ENCODE measurements at regions not wholly inside any gene's neighbourhood (a gene's known extent, or its start where the extent isn't known, plus 50 kb on each side); places are given as distances from the start of the nearest gene placed in this dataset.

GRCh38 chr12:127041985-127042625, 1224.9 kb upstream of the TMEM132C start (continued):
- TF ChIP-seq E2F4 (IDR thresholded peaks at IDR 0.05; ENCODE audit: low read depth, low read length), result no peak
- no peak for TF ChIP-seq KDM1A (IDR thresholded peaks at IDR 0.05; ENCODE audit: borderline replicate concordance)
- TF ChIP-seq IKZF1 (conservative IDR thresholded peaks at IDR 0.05), result peak; percentile 91
- TF ChIP-seq GATAD2B (conservative IDR thresholded peaks at IDR 0.05; ENCODE audit: low read depth), result 0 out of 2 replicates have a peak, but pooled peaks have one; percentile 31
- TF ChIP-seq JUNB (IDR thresholded peaks at IDR 0.05), result peak; percentile 94
- peak; percentile 77 for TF ChIP-seq ZSCAN29 (IDR thresholded peaks at IDR 0.05)
- TF ChIP-seq ZNF274 (IDR thresholded peaks at IDR 0.05; ENCODE audit: insufficient read depth, insufficient read length), result no peak
- peak; percentile 85; the same call in 1 of the 2 replicates for TF ChIP-seq ZBED1 (IDR thresholded peaks at IDR 0.05; ENCODE audit: borderline replicate concordance)
- TF ChIP-seq HCFC1 (IDR thresholded peaks at IDR 0.05; ENCODE audit: low read length), result no peak
- TF ChIP-seq IKZF2 (IDR thresholded peaks at IDR 0.05), result peak; percentile 90 to 92
- peak; percentile 88 for TF ChIP-seq PML (IDR thresholded peaks at IDR 0.05; ENCODE audit: low read length)
- no peak for TF ChIP-seq BCLAF1 (IDR thresholded peaks at IDR 0.05)
- peak; percentile 89 for TF ChIP-seq MTA2 (IDR thresholded peaks at IDR 0.05; ENCODE audit: low read depth)
- TF ChIP-seq TBL1XR1 (IDR thresholded peaks at IDR 0.05; ENCODE audit: low read depth, low read length), result peak; percentile 99
- no peak for TF ChIP-seq CBFB (IDR thresholded peaks at IDR 0.05; ENCODE audit: low read depth)
- TF ChIP-seq DPF2 (IDR thresholded peaks at IDR 0.05), result peak; percentile 89; the same call in 1 of the 2 replicates
- TF ChIP-seq MTA3 (IDR thresholded peaks at IDR 0.05; ENCODE audit: borderline replicate concordance, low read length), result peak; percentile 98
- TF ChIP-seq PKNOX1 (IDR thresholded peaks at IDR 0.05), result peak; percentile 85
- no peak; the same call in 2 of the 3 replicates for TF ChIP-seq POU2F2 (IDR thresholded peaks at IDR 0.05; ENCODE audit: borderline replicate concordance, low read depth, low read length)
- TF ChIP-seq MEF2A (IDR thresholded peaks at IDR 0.05; ENCODE audit: insufficient read depth, low read depth, low read length), result peak; percentile 100
- no peak for TF ChIP-seq ZNF24 (IDR thresholded peaks at IDR 0.05)
- TF ChIP-seq NR2C2 (IDR thresholded peaks at IDR 0.05; ENCODE audit: borderline replicate concordance, control insufficient read depth, insufficient read length, low read depth), result no peak
- TF ChIP-seq E4F1 (IDR thresholded peaks at IDR 0.05; ENCODE audit: borderline replicate concordance, partially characterized antibody), result no peak
- TF ChIP-seq, protein P1, sequence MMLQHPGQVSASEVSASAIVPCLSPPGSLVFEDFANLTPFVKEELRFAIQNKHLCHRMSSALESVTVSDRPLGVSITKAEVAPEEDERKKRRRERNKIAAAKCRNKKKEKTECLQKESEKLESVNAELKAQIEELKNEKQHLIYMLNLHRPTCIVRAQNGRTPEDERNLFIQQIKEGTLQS (IDR thresholded peaks at IDR 0.05; ENCODE audit: borderline replicate concordance, extremely low read depth, low read depth, low read length), result no peak
- peak; percentile 88 to 95 for TF ChIP-seq EP300 (IDR thresholded peaks at IDR 0.05; ENCODE audit: borderline replicate concordance in 1 of 2, control insufficient read depth in 1 of 2, low read depth in 2 of 2, low read length in 2 of 2)
